Ishikawa (cell line): ENCODE measurements at regions not wholly inside any gene's neighbourhood (a gene's known extent, or its start where the extent isn't known, plus 50 kb on each side); places are given as distances from the start of the nearest gene placed in this dataset.

Experiments used
- CEBPB ChIP-seq: IDR thresholded peaks from 2 replicates; pipeline ENCODE4 v1.6.1; 2012
- CREB1 ChIP-seq: IDR thresholded peaks from 2 replicates; pipeline ENCODE4 v1.6.1; 2012; ENCODE audit warnings: low read depth
- EGR1 ChIP-seq: IDR thresholded peaks from 2 replicates; pipeline ENCODE4 v1.6.1; 2012
- EP300 ChIP-seq: IDR thresholded peaks from 2 replicates; pipeline ENCODE4 v1.6.1; 2012; ENCODE audit warnings: borderline replicate concordance
- FOXM1 ChIP-seq: IDR thresholded peaks from 2 replicates; pipeline ENCODE4 v1.6.1; 2012; ENCODE audit warnings: low read depth, borderline replicate concordance
- MAX ChIP-seq: IDR thresholded peaks from 2 replicates; pipeline ENCODE4 v1.6.1; 2012
- RAD21 ChIP-seq: IDR thresholded peaks from 2 replicates; pipeline ENCODE4 v1.6.1; 2012; ENCODE audit warnings: low read depth
- REST ChIP-seq: IDR thresholded peaks from 2 replicates; pipeline ENCODE4 v1.6.1; 2012; ENCODE audit warnings: low read depth, mild to moderate bottlenecking
- TAF1 ChIP-seq: IDR thresholded peaks from 2 replicates; pipeline ENCODE4 v1.6.1; 2012; ENCODE audit warnings: low read depth, mild to moderate bottlenecking
- TCF12 ChIP-seq: IDR thresholded peaks from 2 replicates; pipeline ENCODE4 v1.6.1; 2012; ENCODE audit warnings: low read depth
- TEAD4 ChIP-seq: IDR thresholded peaks from 2 replicates; pipeline ENCODE4 v1.6.1; 2012
- USF1 ChIP-seq: IDR thresholded peaks from 2 replicates; pipeline ENCODE4 v1.6.1; 2012
- YY1 ChIP-seq: IDR thresholded peaks from 2 replicates; pipeline ENCODE4 v1.6.1; 2012; ENCODE audit warnings: low read depth
- ZBTB7A ChIP-seq: IDR thresholded peaks from 2 replicates; pipeline ENCODE4 v1.6.1; 2012; ENCODE audit warnings: low read depth

- TF ChIP-seq FOXM1 = no peak
- no peak for TF ChIP-seq USF1
- no peak for TF ChIP-seq YY1
- no peak for TF ChIP-seq EP300
- no peak for TF ChIP-seq MAX
- no peak for TF ChIP-seq TCF12
- no peak for TF ChIP-seq TEAD4
- no peak for TF ChIP-seq TAF1
- TF ChIP-seq REST = no peak
- no peak for TF ChIP-seq ZBTB7A
- TF ChIP-seq RAD21 = no peak
- no peak for TF ChIP-seq CEBPB
- TF ChIP-seq EGR1 = no peak
- no peak for TF ChIP-seq CREB1
Observed at GRCh38 chr12:46509135-46509534, 136.6 kb upstream of the SLC38A2 start.
